CD4-positive, alpha-beta T cell treated with Interleukin-15 for 4 hours (primary cell): ENCODE measurements at regions not wholly inside any gene's neighbourhood (a gene's known extent, or its start where the extent isn't known, plus 50 kb on each side); places are given as distances from the start of the nearest gene placed in this dataset.

Experiments
- DNase-seq: peaks from one replicate; pipeline ENCODE4 v3.0.0-alpha.2; 2020; ENCODE audit warnings: low spot score

DNA sequence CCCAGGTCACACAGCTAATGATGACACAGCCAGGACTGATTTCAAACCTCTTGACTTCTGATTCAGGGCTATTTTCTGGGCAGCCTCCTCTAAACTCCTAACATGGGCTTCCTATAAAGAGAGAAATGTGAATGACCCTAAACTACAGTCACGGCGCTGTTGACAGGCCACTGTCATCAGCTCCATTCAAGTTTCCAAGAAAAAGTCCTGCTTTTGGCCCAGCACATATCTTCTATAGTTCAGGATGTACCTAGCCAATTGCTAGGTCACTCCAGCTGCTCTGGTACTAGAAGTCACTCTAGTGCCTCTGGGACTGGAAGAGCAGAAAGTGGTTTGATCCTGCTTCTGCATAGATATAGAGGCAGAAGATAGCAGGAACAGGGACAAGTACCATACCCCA lies 64.9 kb upstream of the TARS1 start:
- DNase-seq, result no peak

- no peak for DNase-seq
These were observed 61.0 kb upstream of the TARS1 start for GRCh38 chr5:33379757-33380156.

GRCh38 chr5:33381243-33381642 lies 59.5 kb upstream of the TARS1 start:
- no peak for DNase-seq
